ENCODE measurements at regions not wholly inside any gene's neighbourhood (a gene's known extent, or its start where the extent isn't known, plus 50 kb on each side); places are given as distances from the start of the nearest gene placed in this dataset.

GRCh38 chr3:188060840-188061544, 93.0 kb upstream of the LPP start:
- peak; percentile 52 to 66 for DNase-seq (ENCODE audit: low read depth in 2 of 2)

GRCh38 chr3:188062216-188062615, 91.7 kb upstream of the LPP start:
- no peak for DNase-seq (ENCODE audit: low read depth in 2 of 2)

DNA sequence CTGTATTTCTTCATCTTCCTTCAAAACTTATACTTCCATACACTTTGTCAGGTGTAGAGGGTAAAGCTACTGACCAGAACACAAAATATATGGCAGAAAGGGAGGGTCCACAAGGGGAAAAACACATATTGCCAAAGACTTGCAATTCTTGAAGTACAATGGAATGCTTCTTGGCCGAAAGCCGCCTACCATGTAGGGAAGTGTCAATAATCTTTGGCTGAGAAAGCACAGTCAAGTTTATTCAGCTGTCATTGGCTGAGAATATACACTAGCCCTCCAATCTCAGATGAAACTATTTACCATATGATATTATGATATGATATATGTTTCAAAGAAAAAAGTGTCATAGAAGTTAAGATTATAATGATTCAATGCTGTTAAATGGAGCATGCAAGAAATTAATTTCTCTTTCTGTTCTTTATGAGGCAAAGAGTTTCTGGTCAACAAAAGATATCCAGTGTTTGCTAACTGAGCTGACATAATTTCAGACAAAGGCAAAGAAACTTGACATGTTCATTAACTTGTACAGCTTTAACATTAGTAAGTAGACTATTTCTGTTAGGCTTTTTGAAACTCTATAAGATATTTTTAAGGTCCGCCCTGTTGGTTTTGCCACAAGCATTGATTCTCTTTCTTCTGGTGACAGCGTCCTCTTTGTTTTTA, 89.0 kb upstream of the LPP start:
- DNase-seq (ENCODE audit: low read depth in 2 of 2) = no peak

GRCh38 chr3:188066141-188066540, 87.8 kb upstream of the LPP start:
- no peak for DNase-seq (ENCODE audit: low read depth in 2 of 2)

DNA sequence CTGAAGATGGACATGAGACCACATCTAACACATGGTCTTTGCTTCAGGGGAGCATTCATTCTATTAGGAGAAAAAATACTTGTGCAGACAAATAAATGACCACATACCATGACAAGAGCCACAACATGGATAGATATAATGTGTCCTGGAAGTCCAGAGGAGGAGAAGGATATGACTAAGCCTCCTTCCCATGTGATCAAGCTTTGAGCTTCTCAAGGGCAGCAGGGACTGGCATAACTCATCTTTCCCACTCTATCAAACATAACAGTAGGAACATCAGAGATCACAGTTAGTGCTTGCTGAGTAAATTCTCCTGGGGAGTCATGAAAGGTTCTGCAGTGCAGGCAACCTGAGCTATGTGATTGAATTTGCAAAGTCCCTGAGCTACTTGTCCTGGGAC, 86.0 kb upstream of the LPP start:
- DNase-seq (ENCODE audit: low read depth in 2 of 2) = no peak

DNA sequence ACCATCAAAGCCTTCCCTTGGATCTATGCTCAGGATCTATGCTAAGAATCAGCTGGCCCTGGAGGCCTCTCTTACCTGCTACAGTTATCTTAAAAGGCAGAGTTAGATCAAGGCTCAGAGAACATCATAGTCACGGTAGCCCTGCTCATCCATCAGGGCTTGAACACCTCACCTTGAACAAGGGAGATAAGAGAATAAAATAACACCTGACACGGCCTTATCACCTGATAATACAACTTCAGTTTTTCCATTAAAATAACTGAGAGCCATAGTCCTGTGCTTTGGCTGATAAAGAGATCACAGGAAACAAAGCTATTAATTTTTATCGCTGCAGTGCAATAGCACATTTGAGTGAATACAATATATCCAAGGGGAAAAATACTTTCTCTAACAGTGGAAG, 85.6 kb upstream of the LPP start:
- DNase-seq (ENCODE audit: low read depth in 2 of 2) = no peak

DNA sequence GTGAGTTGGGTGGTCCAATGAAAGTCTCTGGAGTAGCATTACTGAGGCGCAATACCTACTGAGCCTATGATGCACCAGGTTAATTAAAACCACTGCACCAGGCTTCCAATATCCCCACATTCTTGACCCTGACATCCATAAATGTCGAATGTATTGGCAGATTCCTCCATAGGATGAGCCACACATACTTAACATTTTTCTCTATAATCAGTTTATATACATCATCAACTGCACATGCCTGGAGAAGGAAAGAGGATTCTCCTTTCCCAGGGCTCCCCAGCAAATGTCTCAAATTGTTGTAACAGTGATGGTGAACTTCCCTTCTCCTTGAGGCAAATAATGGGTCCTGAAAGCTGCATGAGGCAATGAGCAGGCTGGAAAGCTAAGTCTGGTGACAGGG, 82.3 kb upstream of the LPP start:
- no peak for DNase-seq (ENCODE audit: low read depth in 2 of 2)

DNA sequence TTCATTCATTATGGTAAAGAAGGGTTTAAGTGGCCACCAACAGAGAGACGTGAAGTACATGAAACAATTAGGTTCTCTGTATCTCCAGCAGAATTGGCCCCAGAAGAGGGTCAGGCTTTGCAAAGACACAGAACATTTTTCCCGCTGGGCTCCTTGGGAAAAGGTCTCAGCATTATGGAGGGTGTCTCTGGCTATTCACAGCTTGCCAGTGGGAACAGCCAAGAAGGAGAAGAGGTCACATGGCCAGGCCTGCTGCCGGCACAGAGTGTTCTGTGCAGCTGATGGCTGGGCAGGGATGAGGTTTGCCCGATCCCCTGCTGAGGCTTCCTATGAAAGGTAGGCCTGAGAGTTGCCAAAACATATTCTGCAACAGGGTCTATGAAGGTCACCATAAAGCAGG, 77.8 kb upstream of the LPP start:
- no peak for DNase-seq (ENCODE audit: low read depth in 2 of 2)

- no peak for DNase-seq (ENCODE audit: low read depth in 2 of 2)
Observed at GRCh38 chr3:188077160-188077799, 76.7 kb upstream of the LPP start.

DNA sequence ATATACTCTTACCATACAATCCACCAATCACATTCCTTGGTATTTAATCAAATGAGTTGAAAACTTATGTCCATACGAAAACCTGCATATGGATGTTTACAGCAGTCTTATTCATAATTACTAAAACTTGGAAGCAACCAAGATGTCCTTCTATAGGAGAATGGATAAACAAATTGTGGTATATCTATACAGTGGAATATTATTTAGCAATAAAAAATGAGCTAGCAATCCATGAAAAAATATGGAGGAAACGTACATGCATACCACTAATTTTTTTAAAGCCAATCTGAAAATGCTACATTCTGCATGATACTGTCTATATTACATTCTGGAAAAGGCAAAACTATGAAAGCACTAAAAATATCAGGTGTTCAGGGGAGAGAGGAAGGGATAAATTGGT, 73.9 kb upstream of the LPP start:
- no peak for DNase-seq (ENCODE audit: low read depth in 2 of 2)

GRCh38 chr3:188082031-188082430, 71.9 kb upstream of the LPP start:
- DNase-seq (ENCODE audit: low read depth in 2 of 2) = no peak

DNA sequence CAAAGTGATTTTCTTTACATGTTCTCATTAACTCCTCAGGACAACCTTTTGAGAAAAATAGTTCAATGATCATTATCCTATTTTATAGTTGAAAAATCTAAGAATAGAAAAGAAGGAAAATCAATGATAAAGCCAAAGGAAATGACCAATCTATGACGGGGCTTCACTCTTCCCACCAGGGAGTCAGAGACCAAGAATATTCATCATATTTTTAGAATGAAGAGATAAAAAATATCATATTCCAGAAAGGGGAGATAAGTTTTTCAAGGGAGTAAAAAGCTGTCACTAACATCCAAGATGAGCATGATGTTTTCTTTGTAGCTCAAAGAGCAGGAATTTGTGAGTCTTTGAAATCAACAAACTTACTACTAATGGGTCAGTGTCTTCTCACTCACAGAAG, 71.5 kb upstream of the LPP start:
- no peak for DNase-seq (ENCODE audit: low read depth in 2 of 2)

DNA sequence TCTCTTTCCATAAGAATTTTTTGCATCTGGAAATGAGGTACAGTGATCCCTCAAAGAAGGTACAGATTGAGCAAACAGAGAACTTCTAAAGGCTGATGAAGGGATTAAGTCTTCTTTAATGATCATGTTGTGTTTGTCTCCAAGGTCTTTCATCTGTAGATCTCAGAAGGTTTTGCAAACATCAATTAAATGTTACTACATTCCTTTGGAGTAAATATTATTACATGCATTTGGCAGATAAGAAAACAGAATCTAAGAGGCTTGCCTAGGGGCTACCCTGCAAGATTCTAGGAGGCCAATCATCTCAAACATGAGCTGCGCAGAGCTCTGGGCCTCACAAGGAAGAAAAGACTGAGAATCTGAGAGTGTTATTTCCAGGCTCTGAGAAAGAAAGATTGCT, 70.9 kb upstream of the LPP start:
- DNase-seq (ENCODE audit: low read depth in 2 of 2) = no peak

DNA sequence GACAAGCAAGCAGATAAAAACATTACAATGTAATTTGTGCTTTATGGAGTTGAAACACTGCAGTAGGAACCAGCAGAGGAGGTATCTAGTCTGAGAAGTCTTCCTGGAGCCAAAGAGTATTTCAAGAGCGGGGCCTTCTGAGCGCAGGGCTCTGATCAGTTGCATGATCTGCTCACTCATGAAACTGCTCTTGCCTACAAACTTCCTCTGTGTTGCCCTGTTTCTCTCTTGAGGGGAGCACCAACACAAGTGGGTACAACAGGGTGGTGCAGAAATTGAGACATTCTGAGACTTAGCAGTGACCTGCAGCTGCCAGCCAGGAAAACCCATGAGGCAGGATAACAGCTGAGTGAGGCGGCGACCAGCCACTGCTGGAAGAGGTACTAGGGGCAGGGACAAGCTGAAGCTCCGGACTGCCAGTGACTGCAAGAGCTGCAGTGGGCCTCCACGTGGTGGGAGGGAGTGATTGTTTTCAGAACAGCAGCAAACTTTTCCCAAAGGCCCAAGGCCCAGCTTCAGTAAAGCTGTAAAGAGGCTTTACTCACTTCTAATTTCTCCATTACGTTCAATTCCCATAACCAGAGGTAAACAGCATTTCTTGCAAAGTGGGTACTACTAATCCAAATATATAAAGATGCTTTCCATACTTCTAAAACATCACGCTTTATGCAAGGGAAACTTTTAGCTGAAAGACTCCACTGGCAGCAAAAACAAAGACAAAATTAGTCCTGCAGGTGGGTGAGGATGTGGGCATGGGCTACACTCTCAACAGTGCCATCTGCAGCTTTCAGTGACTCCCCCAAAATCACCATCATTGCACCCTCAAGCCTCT, 69.0 kb upstream of the LPP start:
- DNase-seq (ENCODE audit: low read depth in 2 of 2) = no peak

DNA sequence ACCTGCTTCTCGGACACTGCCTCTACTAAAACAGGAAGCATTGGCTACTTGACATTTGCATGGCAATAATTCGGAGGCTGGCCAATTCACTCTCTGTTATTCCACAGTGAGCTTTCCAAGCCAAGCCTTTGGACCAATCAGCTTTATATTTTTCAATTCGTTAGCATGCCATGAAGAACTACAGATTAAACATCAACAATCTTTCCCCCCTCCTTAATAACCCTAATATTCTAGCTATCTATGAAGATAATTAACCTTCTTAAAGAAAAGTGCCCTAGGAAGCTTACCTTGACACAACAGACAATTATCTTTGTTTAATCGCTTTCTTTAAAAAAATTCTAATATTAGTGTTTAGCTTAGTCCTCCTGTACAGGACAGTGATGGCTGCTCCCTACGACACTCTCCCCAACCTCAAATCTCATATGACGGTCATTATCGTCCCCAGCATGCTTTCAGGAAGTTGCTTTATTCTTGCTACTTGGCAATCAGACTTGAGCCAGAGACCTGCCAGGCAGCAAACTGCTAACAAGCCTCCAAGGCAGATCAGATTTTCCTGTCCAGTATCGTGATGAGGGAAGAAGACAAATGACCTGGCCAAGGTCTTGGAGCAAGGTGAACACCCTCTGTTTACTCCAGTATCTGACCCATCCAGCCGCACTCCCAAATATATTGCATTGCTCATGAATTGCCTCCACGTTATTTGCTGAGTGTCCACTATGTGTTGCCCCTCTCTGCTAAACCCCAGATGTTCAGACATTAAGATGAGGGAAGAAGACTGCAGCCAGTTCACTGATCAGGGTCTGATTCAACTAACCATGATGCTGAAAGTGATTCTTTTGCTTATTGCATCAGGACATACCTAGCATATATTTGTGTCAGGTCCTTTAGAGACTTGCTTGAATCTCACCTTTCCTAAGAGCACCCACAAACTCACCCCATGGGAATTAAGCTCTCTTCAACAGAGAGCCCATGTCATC, 68.1 kb upstream of the LPP start:
- DNase-seq (ENCODE audit: low read depth in 2 of 2) = no peak

- no peak for DNase-seq (ENCODE audit: low read depth in 2 of 2)
Observed at GRCh38 chr3:188088948-188089685, 64.8 kb upstream of the LPP start.

DNA sequence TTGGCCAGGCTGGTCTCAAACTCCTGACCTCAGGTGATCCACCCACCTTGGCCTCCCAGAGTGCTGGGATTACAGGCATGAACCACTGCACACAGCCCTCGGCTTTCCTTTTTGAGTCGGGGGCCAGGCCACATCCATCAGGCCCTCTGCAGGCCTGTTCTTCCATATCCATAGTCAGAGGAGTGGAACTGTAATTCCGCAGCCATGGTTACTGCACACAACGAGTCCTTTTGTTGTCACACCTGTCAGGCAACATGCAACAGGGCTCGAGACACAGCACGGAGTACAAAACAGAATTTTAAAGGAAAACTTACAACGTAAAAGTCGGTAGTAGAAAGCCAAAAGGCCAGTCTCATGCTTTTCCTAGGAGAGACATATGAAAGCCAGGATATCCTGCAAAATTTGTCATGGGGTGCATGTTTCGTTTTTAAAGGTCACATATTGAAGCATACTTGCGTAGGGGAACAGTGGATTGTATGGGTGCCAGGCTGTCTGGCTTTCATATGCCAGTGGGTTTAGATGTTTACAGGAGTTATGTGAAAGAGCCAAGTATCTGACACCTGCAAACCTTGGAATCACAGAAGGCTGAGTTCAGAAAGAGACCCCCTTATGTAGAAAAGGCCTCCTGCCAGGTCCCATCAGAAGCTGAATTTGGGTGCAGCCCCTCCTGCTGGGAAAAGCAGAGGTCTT, 63.2 kb upstream of the LPP start:
- no peak for DNase-seq (ENCODE audit: low read depth in 2 of 2)

GRCh38 chr3:188091746-188092145, 62.2 kb upstream of the LPP start:
- DNase-seq (ENCODE audit: low read depth in 2 of 2) = no peak

GRCh38 chr3:188092648-188093047, 61.3 kb upstream of the LPP start:
- peak in 1 of 2 donors; percentile 2 for DNase-seq (ENCODE audit: low read depth in 2 of 2)

DNA sequence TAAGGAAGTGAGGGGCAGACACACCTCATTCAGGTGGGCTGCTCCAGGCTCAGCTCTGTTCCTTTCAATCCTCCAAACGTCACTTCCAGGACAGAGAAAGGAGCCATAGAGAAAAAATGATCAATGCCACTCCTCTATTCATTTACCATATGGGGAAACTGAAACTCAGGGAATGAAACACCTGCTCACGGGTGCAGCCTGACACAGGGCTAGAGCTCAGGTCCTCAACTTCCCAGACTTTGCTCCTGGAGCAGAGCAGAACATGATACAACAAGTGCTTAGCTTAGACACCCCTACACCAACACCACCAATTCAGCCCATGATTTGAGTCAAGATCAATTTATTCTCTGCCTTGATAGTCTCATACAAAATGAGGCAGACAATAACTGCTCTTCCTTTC, 58.5 kb upstream of the LPP start:
- no peak for DNase-seq (ENCODE audit: low read depth in 2 of 2)
